RKO (cell line): ENCODE measurements at regions not wholly inside any gene's neighbourhood (a gene's known extent, or its start where the extent isn't known, plus 50 kb on each side); places are given as distances from the start of the nearest gene placed in this dataset.
A peak's percentile ranks its signal among the peaks of the same experiment; 100 is the strongest.

Experiments used
- DNase-seq: peaks from one replicate; pipeline ENCODE4 v3.0.0-alpha.2; 2016; ENCODE audit warnings: low spot score

DNA sequence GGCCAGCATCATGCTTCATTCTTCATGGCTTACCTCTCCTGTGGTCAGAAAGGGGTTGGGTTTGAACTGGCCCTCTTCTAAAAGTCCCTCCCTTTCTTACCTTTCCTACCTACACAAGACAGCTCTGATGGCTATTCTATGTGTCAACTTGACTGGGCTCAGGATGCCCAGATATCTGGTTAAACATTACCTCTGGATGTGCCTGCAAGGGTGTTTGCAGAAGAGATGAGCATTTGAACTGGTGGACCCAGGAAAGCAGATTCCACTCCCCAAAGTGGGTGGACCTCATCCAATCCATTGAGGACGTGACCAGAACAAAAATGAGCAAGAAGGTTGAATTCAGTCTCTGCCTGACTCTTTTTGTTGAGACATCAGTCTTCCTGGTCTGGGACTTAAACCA lies 79.0 kb upstream of the TCF7L2 start:
- DNase-seq, result no peak

DNA sequence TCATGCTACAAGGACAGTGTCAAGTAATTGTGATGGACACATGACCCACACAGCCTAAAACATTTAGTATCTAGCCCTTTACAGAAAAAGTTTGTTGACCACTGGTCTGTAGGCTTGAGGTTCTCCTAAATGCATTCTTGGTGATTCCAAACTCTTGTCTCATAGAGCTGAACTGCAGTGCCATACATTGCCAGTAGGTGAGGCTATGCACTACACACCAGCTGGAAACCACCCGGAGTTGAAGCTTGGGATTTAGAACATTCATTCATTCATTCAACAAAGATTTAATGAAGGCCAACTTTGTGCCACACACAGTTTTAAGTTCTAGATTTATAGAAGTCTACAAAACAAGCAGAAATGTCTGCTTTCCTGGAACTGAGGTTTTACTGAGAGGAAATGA lies 77.3 kb upstream of the TCF7L2 start:
- DNase-seq, result no peak

DNA sequence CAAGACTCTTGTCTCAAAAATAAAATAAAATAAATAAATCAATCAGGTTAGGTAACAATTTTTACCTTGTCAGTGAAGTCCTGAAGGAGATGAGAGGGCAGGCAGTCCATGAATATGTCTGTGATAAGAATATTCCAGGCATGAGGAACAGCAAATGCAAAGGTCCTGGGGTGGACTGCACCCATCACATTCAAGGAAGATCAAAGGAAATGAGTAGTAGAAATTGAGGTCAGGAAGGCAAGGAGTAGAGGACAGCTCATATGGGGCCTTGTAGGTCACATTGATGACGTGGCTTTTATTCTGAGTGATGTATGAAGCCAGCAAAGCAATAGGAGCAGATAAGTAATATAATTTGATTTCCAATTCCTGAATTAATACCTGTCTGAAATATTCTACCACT lies 76.5 kb upstream of the TCF7L2 start:
- DNase-seq, result peak; percentile 29

DNA sequence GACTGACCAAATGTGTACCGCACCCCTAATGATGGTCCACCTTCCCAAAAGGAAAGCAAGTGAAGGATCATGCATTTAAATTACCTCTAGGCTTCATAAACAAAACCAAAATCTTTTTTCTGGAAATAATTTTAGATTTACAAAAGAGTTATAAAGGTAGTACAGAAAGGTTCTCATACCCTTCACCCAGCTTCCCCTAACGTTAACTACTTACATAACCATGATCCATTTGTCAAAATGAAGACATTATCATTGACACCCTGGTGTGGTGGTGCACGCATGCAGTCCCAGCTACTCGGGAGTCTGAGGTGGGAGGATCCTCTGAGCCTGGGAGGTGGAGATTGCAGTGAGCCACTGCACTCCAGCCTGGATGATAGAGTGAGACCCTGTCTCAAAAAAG lies 75.1 kb upstream of the TCF7L2 start:
- no peak for DNase-seq

DNA sequence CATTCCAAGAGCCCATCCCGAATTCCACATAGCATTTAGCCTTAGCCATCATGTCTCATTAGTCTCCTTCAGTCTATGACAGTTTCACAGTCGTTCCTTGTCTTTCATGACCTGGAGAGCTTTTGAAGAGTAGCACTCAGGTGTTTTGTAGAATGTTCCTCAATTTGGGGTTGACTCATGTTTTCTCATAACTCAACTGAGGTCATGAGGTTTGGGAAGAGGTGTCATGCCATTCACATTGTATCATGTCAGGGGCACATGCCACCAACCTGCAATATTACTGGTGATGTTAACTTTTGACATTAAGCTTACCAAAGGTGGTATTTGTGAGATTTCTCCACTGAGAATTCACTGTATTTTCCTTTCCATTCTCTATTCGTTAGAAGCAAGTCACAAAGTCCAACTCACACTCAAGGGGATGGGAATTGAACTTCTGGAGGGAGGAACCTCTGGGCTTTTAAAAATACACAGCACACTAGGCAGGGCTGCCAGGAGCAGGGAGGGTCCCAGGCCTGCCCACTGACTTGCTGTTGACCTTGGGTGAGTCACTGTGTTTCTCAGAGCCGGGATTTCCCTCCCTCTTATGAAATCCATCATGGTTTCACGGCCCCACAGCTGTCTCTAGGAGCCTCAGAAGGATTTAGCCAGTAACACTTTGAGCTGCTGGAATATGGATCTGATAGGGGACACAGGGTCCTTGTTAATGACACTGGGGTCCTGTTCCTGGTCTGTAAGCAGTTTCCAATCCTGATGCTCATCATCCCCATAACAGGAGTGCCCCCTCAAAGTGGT lies 74.4 kb upstream of the TCF7L2 start:
- DNase-seq, result no peak

DNA sequence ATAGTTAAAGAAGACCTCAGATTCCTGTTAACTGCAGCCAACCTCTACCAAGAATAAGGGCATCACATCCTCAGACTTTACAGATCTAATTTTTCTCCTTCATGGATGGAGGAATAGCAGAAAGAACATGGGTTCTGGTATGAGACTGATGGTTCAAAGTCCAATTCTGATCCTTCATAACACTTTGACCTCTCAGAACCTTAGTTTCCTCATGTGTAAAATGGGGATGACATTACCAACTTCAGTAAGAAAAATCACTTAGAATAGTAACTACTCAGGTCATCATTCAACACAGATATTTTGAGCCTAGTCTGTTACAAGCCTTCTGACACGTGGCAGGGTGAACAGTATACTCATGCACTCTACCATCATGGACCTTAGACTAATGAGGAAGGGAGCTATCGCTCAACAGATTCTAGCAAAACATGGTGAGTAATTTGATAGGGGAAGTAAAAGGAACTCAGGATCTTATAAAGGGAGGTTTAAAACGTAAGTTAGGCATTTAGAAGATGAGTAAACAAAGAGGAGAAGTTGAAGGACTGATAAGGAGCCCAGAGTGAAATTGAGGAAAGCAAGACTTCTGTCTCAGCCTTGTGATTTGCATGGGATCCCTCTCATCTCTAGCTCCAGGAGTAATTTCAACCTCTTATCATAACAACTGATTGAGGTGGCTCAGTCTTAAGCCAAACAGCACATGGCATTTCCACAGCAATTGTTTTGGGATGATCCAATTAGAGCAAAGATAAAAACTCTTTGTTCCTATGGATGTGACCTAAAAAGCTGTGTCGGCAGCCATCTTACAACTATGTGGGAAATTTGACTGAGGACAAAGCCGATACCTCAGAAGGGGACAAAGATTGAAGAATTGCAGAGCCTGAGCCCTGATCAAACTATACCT lies 69.2 kb upstream of the TCF7L2 start:
- no peak for DNase-seq

DNA sequence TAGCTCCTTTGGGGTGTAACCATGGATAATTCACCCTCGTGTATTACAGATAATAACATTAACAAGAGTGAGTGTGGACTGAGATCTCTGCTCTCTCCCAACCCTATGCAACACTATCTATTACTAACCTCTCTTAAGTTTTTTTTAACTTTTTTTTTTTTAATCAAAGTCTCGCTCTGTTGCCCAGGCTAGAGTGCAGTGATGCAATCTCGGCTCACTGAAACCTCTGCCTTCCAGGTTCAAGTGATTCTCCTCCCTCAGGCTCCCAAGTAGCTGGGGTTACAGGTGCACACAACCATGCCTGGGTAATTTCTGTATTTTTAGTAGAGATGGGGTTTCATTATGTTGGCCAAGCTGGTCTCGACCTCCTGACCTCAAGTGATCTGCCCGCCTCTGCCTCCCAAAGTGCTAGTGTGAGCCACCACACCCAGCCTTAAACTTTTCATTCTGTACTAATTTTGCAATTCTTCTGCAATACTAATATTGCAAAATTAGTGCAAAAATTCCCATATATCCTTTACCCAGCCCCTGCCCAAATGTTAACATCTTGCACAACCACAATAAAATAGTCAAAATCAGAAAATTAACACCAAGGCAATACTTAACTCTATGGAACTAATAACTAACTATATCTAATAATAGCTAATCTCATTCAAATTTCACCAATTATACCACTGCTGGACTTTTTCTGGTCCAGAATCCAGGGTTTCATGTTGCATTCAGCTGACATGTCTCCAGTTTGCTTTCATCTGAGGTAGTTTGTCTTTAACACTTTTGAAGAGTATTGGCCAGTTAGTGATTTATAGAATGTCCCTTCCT lies 66.5 kb upstream of the TCF7L2 start:
- DNase-seq, result no peak

DNA sequence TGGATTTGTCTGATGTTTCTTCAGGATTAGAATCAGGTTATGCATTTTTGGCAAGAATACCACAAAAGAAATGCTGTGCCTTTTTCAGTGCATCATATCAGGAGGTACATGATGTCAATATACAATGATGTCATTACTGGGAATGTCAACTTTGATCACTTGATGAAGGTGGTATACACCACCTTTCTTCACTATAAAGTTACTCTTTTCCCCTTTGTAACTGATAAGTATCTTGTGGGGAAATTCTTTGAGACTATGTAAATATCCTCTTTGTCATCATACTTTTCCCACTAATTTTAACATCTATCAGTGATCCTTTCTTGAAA lies 65.9 kb upstream of the TCF7L2 start:
- DNase-seq, result no peak

DNA sequence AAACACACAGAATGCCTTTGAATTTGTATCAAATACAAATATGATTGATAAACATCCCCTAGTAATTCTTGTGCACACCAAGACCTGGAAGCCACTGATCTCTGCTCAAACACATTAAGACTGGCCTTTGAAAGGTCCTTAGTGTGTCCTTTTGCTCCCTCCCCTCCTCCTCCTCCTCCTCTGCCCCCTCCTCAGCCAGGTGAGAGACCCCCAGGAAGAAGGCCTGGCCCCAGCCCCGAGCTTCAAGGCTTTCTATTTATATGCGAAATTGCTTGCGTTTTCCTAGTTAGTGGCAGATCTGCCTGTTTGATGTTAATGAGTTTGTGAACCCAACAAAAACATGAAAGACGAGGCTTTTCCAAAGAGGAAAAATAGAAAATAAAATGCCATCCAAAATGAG lies 63.6 kb upstream of the TCF7L2 start:
- no peak for DNase-seq

DNA sequence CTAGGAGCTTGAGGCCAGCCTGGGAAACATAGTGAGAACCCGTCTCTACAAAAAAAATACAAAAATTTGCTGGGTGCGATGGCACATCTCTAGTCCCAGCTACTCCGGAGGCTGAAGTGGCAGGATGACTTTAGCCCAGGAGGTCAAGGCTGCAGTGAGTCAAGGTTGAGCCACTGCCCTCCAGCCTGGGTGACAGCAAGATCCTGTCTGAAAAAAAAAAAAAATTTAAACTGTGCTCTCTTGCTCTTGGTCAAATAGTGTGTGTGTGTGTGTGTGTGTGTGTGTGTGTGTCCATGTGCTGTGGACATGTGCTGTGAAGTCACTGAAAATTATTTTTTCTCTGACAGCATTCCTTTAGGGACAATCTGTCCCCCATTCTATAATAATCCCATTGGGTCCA lies 62.1 kb upstream of the TCF7L2 start:
- DNase-seq, result no peak

DNA sequence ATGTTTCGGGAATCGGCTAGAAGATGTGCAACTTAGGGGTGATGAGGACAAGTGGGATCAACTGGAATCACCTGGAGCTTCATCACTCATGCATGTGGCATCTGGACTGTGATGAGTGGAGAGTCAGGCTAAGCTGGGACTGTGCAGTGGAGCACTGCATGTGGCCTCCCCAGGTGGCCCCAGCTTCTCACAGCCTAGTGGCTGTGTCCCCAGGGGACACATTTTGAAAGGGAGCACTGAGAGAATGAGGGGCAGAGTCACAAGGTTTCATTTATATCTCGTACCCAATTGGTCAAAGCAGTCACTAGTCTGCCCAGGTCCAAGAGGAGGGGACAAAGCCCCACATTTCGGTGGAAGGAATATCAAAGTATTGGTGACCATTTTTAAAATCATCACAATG lies 54.8 kb upstream of the TCF7L2 start:
- DNase-seq, result no peak

DNA sequence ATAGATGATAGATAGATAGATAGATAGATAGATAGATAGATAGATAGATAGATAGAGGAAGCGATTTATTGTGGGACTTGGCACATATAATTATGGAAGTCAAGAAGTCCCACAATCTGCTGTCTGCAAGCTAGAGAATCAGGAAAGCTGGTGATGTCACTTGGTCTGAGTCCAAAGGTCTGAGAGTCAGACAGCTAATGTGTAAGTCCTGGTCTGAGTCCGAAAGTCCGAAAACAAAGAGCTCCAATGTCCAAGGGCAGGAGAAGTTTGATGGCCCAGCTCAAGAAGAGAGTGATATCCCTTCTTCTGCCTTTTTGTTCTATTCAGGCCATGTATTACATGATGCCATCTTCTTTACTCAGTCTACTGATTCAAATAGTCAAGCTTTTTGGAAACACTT lies 53.8 kb upstream of the TCF7L2 start:
- DNase-seq, result no peak

DNA sequence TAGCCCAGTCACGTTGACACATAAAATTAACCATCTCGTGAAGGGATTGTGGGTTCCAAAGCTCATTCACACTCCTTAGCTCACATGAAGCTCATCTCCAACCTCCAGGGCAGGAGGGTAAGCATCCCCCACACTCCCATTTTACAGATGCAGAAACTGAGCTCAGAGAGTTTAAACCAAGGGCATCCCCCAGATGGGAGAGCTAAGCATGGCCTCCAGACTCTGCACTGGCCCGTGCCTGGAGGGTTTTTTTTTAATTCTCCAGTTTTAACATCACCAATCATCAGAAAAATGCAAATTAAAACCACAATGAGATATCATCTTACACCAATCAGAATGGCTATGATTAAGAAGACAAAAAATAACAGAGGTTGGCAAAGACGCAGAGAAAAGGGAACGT lies 53.3 kb upstream of the TCF7L2 start:
- no peak for DNase-seq

DNA sequence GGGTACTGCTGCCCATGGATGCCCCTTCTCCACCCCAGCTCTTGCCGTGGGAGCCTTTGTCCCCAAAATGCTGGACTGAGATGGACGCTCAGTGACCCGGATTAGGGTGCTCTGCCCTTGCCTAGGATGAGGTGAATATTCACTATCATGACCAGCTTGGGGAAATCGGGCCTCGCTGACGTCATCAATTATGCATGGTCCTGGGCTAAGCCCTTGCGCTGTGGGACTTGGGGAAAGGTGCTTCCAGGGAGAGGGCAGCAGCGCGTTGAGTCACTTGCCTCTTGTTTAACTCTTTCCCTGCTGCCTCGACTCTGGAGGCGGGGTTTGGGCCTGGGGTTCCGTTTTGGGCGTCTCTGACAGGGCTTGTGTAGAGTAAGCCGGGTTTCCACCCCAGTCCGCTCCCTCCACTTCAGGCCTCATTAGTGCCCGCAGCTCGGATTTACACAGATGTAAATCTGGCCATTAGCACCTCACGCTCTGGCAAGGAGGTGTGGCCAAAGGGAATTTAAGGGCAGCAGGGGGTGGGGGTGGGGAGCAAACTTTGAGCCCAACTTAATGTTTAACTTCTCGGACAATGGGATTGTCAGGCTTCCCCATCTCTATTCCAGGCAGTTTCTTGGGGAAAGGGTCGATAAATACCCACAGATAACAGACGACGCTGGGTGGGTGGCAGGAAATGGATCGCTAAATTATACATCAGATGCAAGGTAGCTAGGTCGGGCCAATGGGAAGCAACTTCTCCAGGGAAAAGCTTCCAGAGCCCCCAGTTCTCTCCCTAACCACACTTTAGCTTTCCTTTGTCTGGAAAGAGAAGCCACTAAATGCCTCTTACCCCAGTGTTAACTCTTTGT lies 51.3 kb upstream of the TCF7L2 start:
- peak; percentile 57 for DNase-seq

DNA sequence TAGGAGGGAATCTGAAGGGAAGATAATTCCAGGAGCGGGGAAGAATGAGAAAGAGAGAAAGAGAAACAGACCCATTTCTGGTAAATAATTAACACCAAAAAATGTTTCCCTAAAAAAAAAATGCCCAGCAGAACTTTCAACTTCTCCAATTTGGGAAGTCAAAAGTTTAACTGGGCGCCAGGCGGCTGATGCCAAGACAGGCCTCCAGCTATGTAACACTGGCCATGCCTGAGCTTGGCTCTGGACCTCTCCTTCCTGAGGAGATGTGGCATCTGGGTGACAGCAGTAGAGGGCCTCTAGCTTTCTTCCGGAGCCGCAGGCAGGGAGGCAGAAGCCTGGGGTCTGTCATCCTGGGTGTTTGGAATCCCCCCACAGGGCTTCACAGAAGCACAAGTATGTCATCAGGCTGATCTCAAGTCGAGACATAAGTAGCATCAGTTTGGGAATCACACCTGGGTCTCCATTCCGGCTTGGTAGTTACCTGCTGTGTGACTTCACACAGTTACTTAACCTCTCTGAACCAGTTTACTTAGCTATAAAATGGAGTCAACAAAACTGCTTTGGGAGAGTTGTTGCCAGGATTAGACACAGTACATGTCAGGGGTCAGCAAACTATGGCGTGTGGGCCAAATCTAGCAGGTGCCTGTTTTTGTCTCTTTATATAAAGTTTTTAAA lies 50.5 kb upstream of the TCF7L2 start:
- DNase-seq, result no peak
